Neural progenitor cell (in vitro differentiated cells): ENCODE measurements at regions not wholly inside any gene's neighbourhood (a gene's known extent, or its start where the extent isn't known, plus 50 kb on each side); places are given as distances from the start of the nearest gene placed in this dataset.

ENCODE experiments used
- DNase-seq: peaks from one replicate; pipeline ENCODE4 v3.0.0-alpha.2; 2016; ENCODE audit warnings: low spot score
- H2AFZ ChIP-seq: fragments of 200-600 bp; sonication (generic); replicated peaks from 2 replicates; pipeline ENCODE4 v1.6.1; 2016; ENCODE audit warnings: antibody characterized with exemption
- H3F3A ChIP-seq: fragments of 200-600 bp; sonication (generic); 2 replicates; pipeline ENCODE4 v1.6.1; 2016; ENCODE audit warnings: antibody characterized with exemption, low read depth
- H3K27ac ChIP-seq: fragments of 200-600 bp; sonication (generic); 2 replicates; pipeline ENCODE4 v1.5.1; 2016; ENCODE audit warnings: mild to moderate bottlenecking
- H3K27me3 ChIP-seq: fragments of 200-600 bp; sonication (generic); 2 replicates; pipeline ENCODE4 v1.6.1; 2016; ENCODE audit warnings: mild to moderate bottlenecking, moderate library complexity
- H3K36me3 ChIP-seq: fragments of 200-600 bp; sonication (generic); 2 replicates; pipeline ENCODE4 v1.5.1; 2016
- H3K4me1 ChIP-seq: fragments of 200-600 bp; sonication (generic); 2 replicates; pipeline ENCODE4 v1.6.1; 2016; ENCODE audit warnings: mixed run types
- H3K4me2 ChIP-seq: fragments of 200-600 bp; sonication (generic); 2 replicates; pipeline ENCODE4 v1.6.1; 2016
- H3K4me3 ChIP-seq: fragments of 200-600 bp; sonication (generic); 2 replicates; pipeline ENCODE4 v1.5.1; 2016
- H3K79me2 ChIP-seq: fragments of 200-600 bp; sonication (generic); 2 replicates; pipeline ENCODE4 v1.6.1; 2016; ENCODE audit warnings: low read depth
- H3K9ac ChIP-seq: fragments of 200-600 bp; sonication (generic); 2 replicates; pipeline ENCODE4 v1.6.1; 2016
- H3K9me3 ChIP-seq: fragments of 200-600 bp; sonication (generic); 2 replicates; pipeline ENCODE4 v1.5.1; 2016; ENCODE audit warnings: low read depth
- H4K20me1 ChIP-seq: fragments of 200-600 bp; sonication (generic); 2 replicates; pipeline ENCODE4 v1.6.1; 2016; ENCODE audit warnings: low read depth
- H3K27ac Mint-ChIP-seq: 3 replicates; pipeline ENCODE4 v1.8.0; 2021; ENCODE audit warnings: mixed read lengths
- H3K27me3 Mint-ChIP-seq: 2 replicates; pipeline ENCODE4 v1.8.0; 2022; ENCODE audit warnings: low read depth, mild to moderate bottlenecking, inconsistent platforms, moderate library complexity, mixed read lengths; ENCODE audit not compliant: insufficient read depth
- H3K36me3 Mint-ChIP-seq: 3 replicates; pipeline ENCODE4 v1.8.0; 2021; ENCODE audit warnings: mixed read lengths
- H3K4me1 Mint-ChIP-seq: 3 replicates; pipeline ENCODE4 v1.8.0; 2021; ENCODE audit warnings: mixed read lengths
- H3K4me3 Mint-ChIP-seq: 3 replicates; pipeline ENCODE4 v1.8.0; 2021; ENCODE audit warnings: mild to moderate bottlenecking, moderate library complexity, mixed read lengths
- H3K9me3 Mint-ChIP-seq: 3 replicates; pipeline ENCODE4 v1.8.0; 2020; ENCODE audit warnings: mixed read lengths
- EZH2 ChIP-seq: fragments of 200-600 bp; sonication (generic); IDR thresholded peaks from 2 replicates; pipeline ENCODE4 v1.6.1; 2017; ENCODE audit warnings: antibody characterized with exemption, mild to moderate bottlenecking, moderate library complexity
- EZH2phosphoT487 ChIP-seq: fragments of 200-600 bp; sonication (generic); IDR thresholded peaks from 2 replicates; pipeline ENCODE4 v1.6.1; 2017; ENCODE audit warnings: antibody characterized with exemption
- TF ChIP-seq, protein P1 (sequence below): fragments of 200-600 bp; sonication (generic); IDR thresholded peaks from 2 replicates; pipeline ENCODE4 v1.5.1; 2017; ENCODE audit warnings: antibody characterized with exemption, mild to moderate bottlenecking

GRCh38 chr7:142477079-142477651 is 219.3 kb upstream of the PRSS58 start:
- Histone ChIP-seq H3K4me1 (no peaks in the 10 kb centered on the region), H3K36me3 (no peaks in the 10 kb centered on the region), H3K27ac (no peak overlapping the region), H3K9ac (no peak overlapping the region), H3K79me2 (no peaks in the 10 kb centered on the region), H3K4me3 (no peak overlapping the region), H3K9me3 (no peaks in the 10 kb centered on the region), H4K20me1 (no peaks in the 10 kb centered on the region), H3F3A (no peaks in the 10 kb centered on the region), H3K4me2 (no peak overlapping the region), H3K27me3 (no peaks in the 10 kb centered on the region), H2AFZ (no peak overlapping the region)
- Mint-ChIP-seq H3K9me3 (no peaks in the 10 kb centered on the region), H3K4me3 (no peak overlapping the region), H3K36me3 (no peaks in the 10 kb centered on the region), H3K27ac (no peak overlapping the region), H3K4me1 (no peaks in the 10 kb centered on the region), H3K27me3 (peaks cover 5% of the 10 kb centered on the region)
- DNase-seq, result no peak
- TF ChIP-seq, protein P1, sequence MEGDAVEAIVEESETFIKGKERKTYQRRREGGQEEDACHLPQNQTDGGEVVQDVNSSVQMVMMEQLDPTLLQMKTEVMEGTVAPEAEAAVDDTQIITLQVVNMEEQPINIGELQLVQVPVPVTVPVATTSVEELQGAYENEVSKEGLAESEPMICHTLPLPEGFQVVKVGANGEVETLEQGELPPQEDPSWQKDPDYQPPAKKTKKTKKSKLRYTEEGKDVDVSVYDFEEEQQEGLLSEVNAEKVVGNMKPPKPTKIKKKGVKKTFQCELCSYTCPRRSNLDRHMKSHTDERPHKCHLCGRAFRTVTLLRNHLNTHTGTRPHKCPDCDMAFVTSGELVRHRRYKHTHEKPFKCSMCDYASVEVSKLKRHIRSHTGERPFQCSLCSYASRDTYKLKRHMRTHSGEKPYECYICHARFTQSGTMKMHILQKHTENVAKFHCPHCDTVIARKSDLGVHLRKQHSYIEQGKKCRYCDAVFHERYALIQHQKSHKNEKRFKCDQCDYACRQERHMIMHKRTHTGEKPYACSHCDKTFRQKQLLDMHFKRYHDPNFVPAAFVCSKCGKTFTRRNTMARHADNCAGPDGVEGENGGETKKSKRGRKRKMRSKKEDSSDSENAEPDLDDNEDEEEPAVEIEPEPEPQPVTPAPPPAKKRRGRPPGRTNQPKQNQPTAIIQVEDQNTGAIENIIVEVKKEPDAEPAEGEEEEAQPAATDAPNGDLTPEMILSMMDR, result no peak
- TF ChIP-seq EZH2phosphoT487 (no peak), EZH2 (no peak)

- Histone ChIP-seq H4K20me1 (no peaks in the 10 kb centered on the region), H3K4me3 (no peak overlapping the region), H3K4me1 (no peaks in the 10 kb centered on the region), H3K9me3 (no peaks in the 10 kb centered on the region), H3K27ac (no peak overlapping the region), H3K36me3 (no peaks in the 10 kb centered on the region), H3K4me2 (no peak overlapping the region), H3K27me3 (no peaks in the 10 kb centered on the region), H3K9ac (no peak overlapping the region), H2AFZ (no peak overlapping the region), H3F3A (no peaks in the 10 kb centered on the region), H3K79me2 (no peaks in the 10 kb centered on the region)
- no peak for DNase-seq
- H3K27ac Mint-ChIP-seq, result no peak overlapping the region
- no peaks in the 10 kb centered on the region for H3K4me1 Mint-ChIP-seq
- no peak for TF ChIP-seq EZH2
- TF ChIP-seq, protein P1, result no peak
- TF ChIP-seq EZH2phosphoT487, result no peak
- H3K27me3 Mint-ChIP-seq, result peaks cover 5% of the 10 kb centered on the region
- H3K36me3 Mint-ChIP-seq, result no peaks in the 10 kb centered on the region
- no peak overlapping the region for H3K4me3 Mint-ChIP-seq
- H3K9me3 Mint-ChIP-seq, result no peaks in the 10 kb centered on the region
These were observed 218.2 kb upstream of the PRSS58 start for GRCh38 chr7:142476077-142476476.

- H3K27ac ChIP-seq, result no peak overlapping the region
- no peak overlapping the region for H2AFZ ChIP-seq
- no peak overlapping the region for H3K4me2 ChIP-seq
- H3K4me3 ChIP-seq, result no peak overlapping the region
- no peaks in the 10 kb centered on the region for H3K36me3 Mint-ChIP-seq
- no peaks in the 10 kb centered on the region for H3K4me1 ChIP-seq
- H4K20me1 ChIP-seq, result no peaks in the 10 kb centered on the region
- H3K27me3 Mint-ChIP-seq, result peaks cover 5% of the 10 kb centered on the region
- no peaks in the 10 kb centered on the region for H3K4me1 Mint-ChIP-seq
- H3K9me3 ChIP-seq, result no peaks in the 10 kb centered on the region
- no peak overlapping the region for H3K4me3 Mint-ChIP-seq
- no peaks in the 10 kb centered on the region for H3K27me3 ChIP-seq
- no peak overlapping the region for H3K9ac ChIP-seq
- no peak for DNase-seq
- H3K9me3 Mint-ChIP-seq, result no peaks in the 10 kb centered on the region
- H3K79me2 ChIP-seq, result no peaks in the 10 kb centered on the region
- H3K27ac Mint-ChIP-seq, result no peak overlapping the region
- H3K36me3 ChIP-seq, result no peaks in the 10 kb centered on the region
- TF ChIP-seq EZH2phosphoT487 (no peak), EZH2 (no peak)
- TF ChIP-seq, protein P1, result no peak
- H3F3A ChIP-seq, result no peaks in the 10 kb centered on the region
These were observed 214.0 kb upstream of the PRSS58 start for GRCh38 chr7:142471820-142472219.
